Activated CD8-positive, alpha-beta T cell treated with anti-CD3 and anti-CD28 coated beads for 36 hours (primary cell): ENCODE measurements at regions not wholly inside any gene's neighbourhood (a gene's known extent, or its start where the extent isn't known, plus 50 kb on each side); places are given as distances from the start of the nearest gene placed in this dataset.
"Not testable (repeated sequence)": the region's sequence is repeated elsewhere in the genome, so short reads cannot be mapped to it uniquely, and the experiment has no call there.

ENCODE experiments used
- ATAC-seq: fragments of 200-7000 bp; cut with Tn5 transposase; one replicate; pipeline ENCODE4 v1.10.0; 2021; ENCODE audit warnings: mild to moderate bottlenecking, moderate library complexity
- CTCF ChIA-PET: fragments of 350-600 bp; sonication (Branson Sonifier 250); formaldehyde crosslinking; loops from one replicate; lab custom pipeline; 2021; ENCODE audit warnings: antibody characterized with exemption; lab: Charles Lee
- POLR2A ChIA-PET: fragments of 350-600 bp; sonication (Branson Sonifier 250); formaldehyde crosslinking; loops from one replicate; lab custom pipeline; 2021; ENCODE audit warnings: antibody characterized with exemption; lab: Charles Lee
- DNase-seq: peaks from one replicate; pipeline ENCODE4 v3.0.0-alpha.2; 2020
- H3K27ac Mint-ChIP-seq: one replicate; pipeline ENCODE4 v1.8.0; 2021; ENCODE audit warnings: mild to moderate bottlenecking, mixed read lengths
- H3K27me3 Mint-ChIP-seq: one replicate; pipeline ENCODE4 v1.8.0; 2021; ENCODE audit warnings: mixed read lengths
- H3K36me3 Mint-ChIP-seq: one replicate; pipeline ENCODE4 v1.8.0; 2021; ENCODE audit warnings: low read depth, mixed read lengths
- H3K4me1 Mint-ChIP-seq: one replicate; pipeline ENCODE4 v1.8.0; 2021; ENCODE audit warnings: low read depth, mixed read lengths
- H3K4me3 Mint-ChIP-seq: one replicate; pipeline ENCODE4 v1.8.0; 2021; ENCODE audit warnings: mild to moderate bottlenecking, moderate library complexity, mixed read lengths
- H3K9me3 Mint-ChIP-seq: one replicate; pipeline ENCODE4 v1.8.0; 2021; ENCODE audit warnings: mixed read lengths
- CTCF ChIP-seq: fragments of 200-600 bp; IDR thresholded peaks from one replicate; pipeline ENCODE4 v1.8.0; 2022; ENCODE audit warnings: antibody characterized with exemption, mild to moderate bottlenecking
- intact Hi-C: fragments of 100-400 bp; cut with micrococcal nuclease; formaldehyde crosslinking; loops from one replicate; pipeline ENCODE4 v1.10.0; 2022

- ATAC-seq, H3K4me1 Mint-ChIP-seq, CTCF ChIA-PET, H3K4me3 Mint-ChIP-seq, DNase-seq, POLR2A ChIA-PET, H3K27ac Mint-ChIP-seq, intact Hi-C loops, H3K27me3 Mint-ChIP-seq, H3K36me3 Mint-ChIP-seq: not testable (repeated sequence)
- H3K9me3 Mint-ChIP-seq = peaks cover 41% of the 10 kb centered on the region
Observed at GRCh38 chr22:10737931-10738330, 4790.1 kb upstream of the OR11H1 start.

DNA sequence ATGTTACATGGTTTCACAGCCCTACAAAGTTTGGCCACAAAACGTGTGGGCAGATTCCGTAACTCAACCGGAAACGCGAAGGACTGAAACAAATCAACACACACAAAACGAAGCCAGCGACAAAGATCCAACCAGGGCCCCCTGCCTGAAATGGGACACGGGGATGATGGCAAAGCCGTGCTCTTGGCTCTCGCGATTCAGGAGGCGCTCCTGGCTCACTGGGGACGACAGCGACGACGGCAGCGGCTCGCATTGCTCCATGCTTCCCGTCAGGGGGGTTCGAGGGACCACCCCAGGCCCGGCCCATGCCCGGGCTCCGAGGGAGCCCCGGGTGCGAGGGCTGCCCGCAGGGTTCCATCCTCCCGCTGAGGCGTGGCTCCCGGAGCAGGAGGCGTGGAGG lies 4786.8 kb upstream of the OR11H1 start:
- no peak overlapping the region for H3K4me3 Mint-ChIP-seq
- no peaks in the 10 kb centered on the region for H3K4me1 Mint-ChIP-seq
- DNase-seq (no peak), ATAC-seq (no peak)
- intact Hi-C loops = no loop called here
- no peaks in the 10 kb centered on the region for H3K27me3 Mint-ChIP-seq
- CTCF ChIA-PET = no interaction called here
- H3K36me3 Mint-ChIP-seq = peaks cover 6% of the 10 kb centered on the region
- no peak overlapping the region for H3K27ac Mint-ChIP-seq
- POLR2A ChIA-PET = no interaction called here
- no peak for TF ChIP-seq CTCF
- peaks cover 46% of the 10 kb centered on the region for H3K9me3 Mint-ChIP-seq

DNA sequence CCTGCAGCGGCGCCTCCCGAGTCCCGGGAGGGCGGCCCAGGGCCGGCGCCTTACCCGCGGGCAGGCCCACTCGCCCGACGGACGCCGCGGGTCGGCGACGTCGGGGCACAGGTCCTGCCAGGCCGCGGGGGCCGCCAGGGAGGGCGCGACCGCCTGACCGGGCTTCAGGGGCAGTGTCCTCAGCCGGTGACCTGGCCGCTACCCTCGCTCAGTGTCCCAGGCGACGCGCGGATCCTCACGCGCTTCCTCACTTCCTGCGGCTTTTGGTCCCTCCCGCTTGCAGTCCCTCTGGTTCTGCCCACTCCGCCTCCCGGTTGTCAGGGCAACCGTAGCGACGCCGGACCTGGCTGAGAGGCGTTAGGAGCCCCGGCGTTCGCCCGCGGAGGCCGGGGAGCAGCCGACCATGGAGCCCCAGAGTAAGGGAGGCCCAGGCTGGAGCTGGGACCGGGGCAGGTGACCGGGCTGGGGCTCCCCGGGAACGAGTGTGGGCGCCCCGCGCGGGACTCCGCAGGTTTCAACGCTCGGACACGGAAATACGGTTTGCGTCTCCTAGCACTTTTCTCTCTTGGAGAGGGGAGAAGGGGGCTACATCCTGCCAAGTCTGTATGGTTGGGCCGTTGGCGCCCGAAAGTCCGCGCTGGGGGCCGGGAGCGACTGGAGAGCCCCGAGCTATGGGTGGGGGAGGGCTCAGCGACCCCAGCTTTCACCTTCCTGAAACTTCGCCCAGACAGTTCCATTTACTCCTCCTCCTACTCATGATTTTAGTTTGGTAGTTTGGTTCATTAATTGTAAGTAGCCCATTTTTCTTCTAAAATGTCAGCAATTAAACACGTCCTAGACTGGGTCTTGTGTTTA lies 4786.0 kb upstream of the OR11H1 start:
- H3K4me1 Mint-ChIP-seq, H3K36me3 Mint-ChIP-seq, H3K4me3 Mint-ChIP-seq, CTCF ChIA-PET, DNase-seq, intact Hi-C loops, H3K27me3 Mint-ChIP-seq, POLR2A ChIA-PET, ATAC-seq, H3K27ac Mint-ChIP-seq: not testable (repeated sequence)
- peaks cover 47% of the 10 kb centered on the region for H3K9me3 Mint-ChIP-seq

GRCh38 chr22:10746382-10746781 lies 4781.6 kb upstream of the OR11H1 start:
- DNase-seq, H3K36me3 Mint-ChIP-seq, ATAC-seq, H3K4me1 Mint-ChIP-seq, CTCF ChIA-PET, POLR2A ChIA-PET, H3K4me3 Mint-ChIP-seq, H3K27ac Mint-ChIP-seq, H3K27me3 Mint-ChIP-seq, intact Hi-C loops: not testable (repeated sequence)
- H3K9me3 Mint-ChIP-seq = peaks cover 37% of the 10 kb centered on the region

DNA sequence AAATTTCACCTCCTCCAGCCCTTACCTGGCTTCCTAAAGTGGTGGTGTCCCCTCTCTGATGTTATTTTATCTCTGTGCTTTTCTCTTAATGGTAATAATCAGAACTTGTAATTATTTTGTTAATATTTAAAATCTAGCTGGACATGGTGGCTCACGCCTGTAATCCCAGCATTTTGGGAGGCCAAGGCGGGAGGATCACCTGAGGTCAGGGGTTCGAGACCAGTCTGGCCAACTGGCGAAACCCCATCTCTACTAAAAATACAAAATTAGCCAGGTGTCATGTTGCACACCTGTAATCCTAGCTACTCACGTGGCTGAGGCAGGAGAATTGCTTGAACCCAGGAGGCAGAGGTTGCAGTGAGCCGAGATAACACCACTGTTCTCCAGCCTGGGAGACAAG lies 4780.8 kb upstream of the OR11H1 start:
- H3K36me3 Mint-ChIP-seq, ATAC-seq, H3K27me3 Mint-ChIP-seq, H3K27ac Mint-ChIP-seq, POLR2A ChIA-PET, H3K4me3 Mint-ChIP-seq, intact Hi-C loops, CTCF ChIA-PET, DNase-seq, H3K4me1 Mint-ChIP-seq: not testable (repeated sequence)
- peaks cover 37% of the 10 kb centered on the region for H3K9me3 Mint-ChIP-seq

GRCh38 chr22:10748751-10749150 lies 4779.2 kb upstream of the OR11H1 start:
- H3K4me1 Mint-ChIP-seq, H3K27me3 Mint-ChIP-seq, H3K27ac Mint-ChIP-seq, DNase-seq, CTCF ChIA-PET, ATAC-seq, H3K4me3 Mint-ChIP-seq, intact Hi-C loops, H3K36me3 Mint-ChIP-seq, POLR2A ChIA-PET: not testable (repeated sequence)
- peaks cover 30% of the 10 kb centered on the region for H3K9me3 Mint-ChIP-seq

DNA sequence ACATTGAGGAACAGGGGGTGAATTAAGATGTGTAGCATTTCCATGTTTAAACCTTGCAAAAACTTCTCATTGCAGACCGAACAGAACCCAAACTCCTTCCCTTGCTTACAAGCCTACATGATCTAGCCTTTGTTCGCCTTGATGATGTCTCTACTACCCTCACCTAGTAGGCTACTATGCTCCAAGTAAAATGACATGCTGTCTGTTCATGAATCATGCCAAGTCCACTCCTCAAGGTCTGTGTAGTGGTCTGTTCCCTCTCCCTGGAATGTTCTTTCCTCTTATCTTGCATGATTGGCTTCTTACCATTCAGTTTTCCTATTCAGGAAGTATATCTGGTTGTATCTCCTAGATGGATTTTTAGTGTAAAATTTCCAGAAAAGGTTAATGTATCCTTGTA lies 4778.6 kb upstream of the OR11H1 start:
- not testable (repeated sequence) for ATAC-seq

GRCh38 chr22:10753566-10753965 lies 4774.4 kb upstream of the OR11H1 start:
- H3K4me1 Mint-ChIP-seq, H3K36me3 Mint-ChIP-seq, ATAC-seq, H3K27me3 Mint-ChIP-seq, intact Hi-C loops, H3K27ac Mint-ChIP-seq, DNase-seq, POLR2A ChIA-PET, CTCF ChIA-PET, H3K4me3 Mint-ChIP-seq: not testable (repeated sequence)
- peaks cover 28% of the 10 kb centered on the region for H3K9me3 Mint-ChIP-seq

More for the DNA sequence above, 4778.6 kb upstream of the OR11H1 start:
- CTCF ChIA-PET, H3K27me3 Mint-ChIP-seq, H3K4me3 Mint-ChIP-seq, intact Hi-C loops, POLR2A ChIA-PET, H3K27ac Mint-ChIP-seq, DNase-seq, H3K4me1 Mint-ChIP-seq, H3K36me3 Mint-ChIP-seq: not testable (repeated sequence)
- H3K9me3 Mint-ChIP-seq = peaks cover 30% of the 10 kb centered on the region

- H3K9me3 Mint-ChIP-seq = peaks cover 22% of the 10 kb centered on the region
- DNase-seq, H3K4me1 Mint-ChIP-seq, H3K36me3 Mint-ChIP-seq, H3K27ac Mint-ChIP-seq, POLR2A ChIA-PET, CTCF ChIA-PET, intact Hi-C loops, H3K27me3 Mint-ChIP-seq, ATAC-seq, H3K4me3 Mint-ChIP-seq: not testable (repeated sequence)
Observed at GRCh38 chr22:10755350-10755749, 4772.6 kb upstream of the OR11H1 start.

GRCh38 chr22:10760418-10760817 lies 4767.6 kb upstream of the OR11H1 start:
- H3K4me1 Mint-ChIP-seq, H3K36me3 Mint-ChIP-seq, intact Hi-C loops, POLR2A ChIA-PET, H3K4me3 Mint-ChIP-seq, DNase-seq, H3K27ac Mint-ChIP-seq, ATAC-seq, H3K27me3 Mint-ChIP-seq, CTCF ChIA-PET: not testable (repeated sequence)
- H3K9me3 Mint-ChIP-seq = peaks cover 19% of the 10 kb centered on the region

GRCh38 chr22:10766320-10766719 lies 4761.7 kb upstream of the OR11H1 start:
- H3K9me3 Mint-ChIP-seq = peaks cover 25% of the 10 kb centered on the region
- H3K36me3 Mint-ChIP-seq, CTCF ChIA-PET: not testable (repeated sequence)

More at GRCh38 chr22:10766320-10766719, 4761.7 kb upstream of the OR11H1 start:
- DNase-seq, H3K4me1 Mint-ChIP-seq, H3K27ac Mint-ChIP-seq, POLR2A ChIA-PET, ATAC-seq, H3K27me3 Mint-ChIP-seq, intact Hi-C loops, H3K4me3 Mint-ChIP-seq: not testable (repeated sequence)
